KOPT-K1 (cell line): ENCODE measurements at regions not wholly inside any gene's neighbourhood (a gene's known extent, or its start where the extent isn't known, plus 50 kb on each side); places are given as distances from the start of the nearest gene placed in this dataset.
"Not testable (repeated sequence)": the region's sequence is repeated elsewhere in the genome, so short reads cannot be mapped to it uniquely, and the experiment has no call there.

ENCODE experiments used
- H3K27ac ChIP-seq: fragments of 200-600 bp; sonication (generic); 2 replicates; pipeline ENCODE4 v1.5.1; 2016; ENCODE audit warnings: antibody characterized with exemption, mild to moderate bottlenecking, low read depth, low read length; ENCODE audit not compliant: poor library complexity, severe bottlenecking
- H3K36me3 ChIP-seq: fragments of 200-600 bp; sonication (generic); 2 replicates; pipeline ENCODE4 v1.5.1; 2017; ENCODE audit warnings: antibody characterized with exemption, mild to moderate bottlenecking, low read length, moderate library complexity; ENCODE audit not compliant: insufficient read depth
- H3K9me3 ChIP-seq: fragments of 200-600 bp; sonication (generic); 2 replicates; pipeline ENCODE4 v1.5.1; 2017; ENCODE audit warnings: antibody characterized with exemption, low read length, mild to moderate bottlenecking; ENCODE audit not compliant: insufficient read depth, poor library complexity, severe bottlenecking

DNA sequence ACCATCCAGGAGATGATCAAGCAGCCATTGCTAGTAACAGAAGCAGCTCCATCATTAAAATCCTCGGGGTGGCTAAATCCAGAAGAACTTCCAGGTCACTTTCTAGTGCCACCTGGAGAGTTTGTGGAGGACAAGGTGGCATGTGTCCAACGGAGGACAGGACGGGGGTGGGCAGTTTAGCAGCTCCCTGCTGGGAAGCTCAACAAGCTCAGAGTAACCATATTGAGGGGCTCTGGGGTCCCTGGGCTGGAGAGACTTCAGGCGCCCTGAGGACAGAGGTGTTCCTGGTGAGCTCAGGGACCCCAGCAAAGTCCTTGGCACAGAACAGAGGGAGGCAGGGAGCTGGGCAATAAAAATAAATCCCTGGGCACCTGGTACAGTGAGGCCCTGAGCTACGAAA, 140.0 kb upstream of the FHL2 start:
- no peaks in the 10 kb centered on the region for H3K9me3 ChIP-seq
- H3K27ac ChIP-seq: no peak overlapping the region
- no peaks in the 10 kb centered on the region for H3K36me3 ChIP-seq

GRCh38 chr2:105537920-105538319, 139.1 kb upstream of the FHL2 start:
- Histone ChIP-seq H3K27ac (no peak overlapping the region), H3K36me3 (no peaks in the 10 kb centered on the region), H3K9me3 (no peaks in the 10 kb centered on the region)

DNA sequence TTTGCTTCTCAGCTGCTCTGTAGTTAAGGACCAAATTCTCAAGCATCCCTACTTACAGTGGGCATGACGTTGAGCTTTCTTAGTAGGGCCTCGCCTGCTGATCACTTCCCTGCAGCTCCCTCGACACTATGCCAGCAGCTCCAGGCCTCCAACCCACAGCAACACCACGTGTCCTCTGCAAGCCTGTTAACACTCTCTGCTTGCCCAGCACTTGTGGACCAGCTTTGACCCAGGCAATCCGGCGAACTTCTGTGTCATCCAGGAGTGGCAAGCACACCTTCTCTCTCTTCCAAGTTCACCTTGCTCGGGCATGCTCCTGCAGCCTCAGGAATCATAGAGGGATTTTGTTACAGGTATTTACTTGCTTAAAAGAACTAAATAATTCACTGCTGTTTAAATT, 138.6 kb upstream of the FHL2 start:
- no peaks in the 10 kb centered on the region for H3K9me3 ChIP-seq
- H3K27ac ChIP-seq: no peak overlapping the region
- H3K36me3 ChIP-seq: no peaks in the 10 kb centered on the region

- H3K36me3 ChIP-seq: no peaks in the 10 kb centered on the region
- no peak overlapping the region for H3K27ac ChIP-seq
- no peaks in the 10 kb centered on the region for H3K9me3 ChIP-seq
These were observed 137.3 kb upstream of the FHL2 start for GRCh38 chr2:105536175-105536574.

GRCh38 chr2:105529258-105529657, 130.4 kb upstream of the FHL2 start:
- not testable (repeated sequence) for H3K27ac ChIP-seq, H3K36me3 ChIP-seq, H3K9me3 ChIP-seq

DNA sequence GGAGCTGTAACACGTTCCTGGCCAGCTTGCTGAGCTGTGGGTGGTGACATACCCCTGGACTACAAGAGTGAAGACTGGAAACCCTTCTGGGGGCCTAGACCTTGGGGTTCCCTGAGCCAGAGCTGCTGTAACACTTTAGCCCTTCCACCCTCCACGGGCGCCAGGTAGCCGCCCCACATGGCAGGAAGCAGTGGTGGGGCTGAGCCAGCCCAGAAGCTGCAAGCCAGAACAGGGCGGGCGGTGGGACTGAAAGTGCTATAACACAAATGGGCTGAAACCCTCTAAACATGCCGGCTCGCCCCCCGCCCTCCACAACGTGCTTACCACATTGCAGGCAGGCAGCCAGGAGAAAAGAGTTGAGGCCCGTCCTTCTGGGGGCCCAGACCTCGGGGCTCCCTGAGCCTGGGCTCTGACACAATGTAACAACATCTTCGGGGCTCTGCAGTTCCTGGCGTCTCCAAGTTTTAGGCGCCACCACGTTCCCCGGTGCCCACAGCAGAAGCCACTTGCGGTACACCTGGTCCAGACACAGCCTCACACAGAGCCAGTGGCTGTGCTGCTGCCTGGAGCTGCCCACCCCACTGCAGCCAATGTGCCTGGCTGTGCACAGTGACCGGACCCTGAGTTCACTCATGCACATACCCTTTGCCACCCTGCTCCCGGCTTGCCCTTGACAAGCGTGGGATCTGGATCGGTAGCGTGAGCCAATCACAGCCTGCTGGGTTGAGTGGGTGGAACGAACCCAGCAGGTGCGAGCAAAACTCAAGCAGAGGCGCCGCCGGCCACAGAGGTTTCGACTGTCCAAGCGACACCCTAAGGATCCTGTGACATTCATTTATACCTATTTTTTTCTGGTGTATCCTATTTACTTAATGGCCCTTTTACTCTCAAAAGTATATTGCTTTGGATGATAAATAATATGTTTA, 127.4 kb upstream of the FHL2 start:
- no peaks in the 10 kb centered on the region for H3K36me3 ChIP-seq
- H3K9me3 ChIP-seq: no peaks in the 10 kb centered on the region
- H3K27ac ChIP-seq: no peak overlapping the region

GRCh38 chr2:105525201-105525600, 126.3 kb upstream of the FHL2 start:
- H3K36me3 ChIP-seq: no peaks in the 10 kb centered on the region
- H3K9me3 ChIP-seq: no peaks in the 10 kb centered on the region
- no peak overlapping the region for H3K27ac ChIP-seq

DNA sequence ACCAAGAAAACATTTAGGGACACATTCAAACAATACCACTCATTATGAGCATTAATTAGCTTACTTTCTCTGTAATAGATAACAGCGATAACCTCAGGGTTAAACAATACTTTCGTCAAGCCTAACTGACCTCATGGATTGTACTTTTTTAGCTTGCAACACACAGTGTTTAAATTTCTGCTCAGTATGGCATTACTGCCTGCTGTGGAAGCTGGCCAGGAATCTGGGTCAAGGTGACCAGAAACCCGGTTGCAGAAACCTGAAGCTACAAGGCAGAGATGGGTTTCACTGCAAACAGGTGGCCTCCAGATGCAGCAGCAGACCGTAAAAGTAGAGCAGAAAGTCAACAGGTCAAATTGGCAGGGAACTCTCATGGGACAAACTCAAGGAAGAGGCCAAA, 123.8 kb upstream of the FHL2 start:
- no peak overlapping the region for H3K27ac ChIP-seq
- H3K9me3 ChIP-seq: no peaks in the 10 kb centered on the region
- H3K36me3 ChIP-seq: no peaks in the 10 kb centered on the region

GRCh38 chr2:105521616-105522015, 122.8 kb upstream of the FHL2 start:
- no peaks in the 10 kb centered on the region for H3K9me3 ChIP-seq
- no peaks in the 10 kb centered on the region for H3K36me3 ChIP-seq
- H3K27ac ChIP-seq: no peak overlapping the region

GRCh38 chr2:105521176-105521575, 122.3 kb upstream of the FHL2 start:
- Histone ChIP-seq H3K9me3 (no peaks in the 10 kb centered on the region), H3K36me3 (no peaks in the 10 kb centered on the region), H3K27ac (no peak overlapping the region)

GRCh38 chr2:105519516-105519915, 120.7 kb upstream of the FHL2 start:
- Histone ChIP-seq H3K27ac (no peak overlapping the region), H3K36me3 (no peaks in the 10 kb centered on the region), H3K9me3 (no peaks in the 10 kb centered on the region)

DNA sequence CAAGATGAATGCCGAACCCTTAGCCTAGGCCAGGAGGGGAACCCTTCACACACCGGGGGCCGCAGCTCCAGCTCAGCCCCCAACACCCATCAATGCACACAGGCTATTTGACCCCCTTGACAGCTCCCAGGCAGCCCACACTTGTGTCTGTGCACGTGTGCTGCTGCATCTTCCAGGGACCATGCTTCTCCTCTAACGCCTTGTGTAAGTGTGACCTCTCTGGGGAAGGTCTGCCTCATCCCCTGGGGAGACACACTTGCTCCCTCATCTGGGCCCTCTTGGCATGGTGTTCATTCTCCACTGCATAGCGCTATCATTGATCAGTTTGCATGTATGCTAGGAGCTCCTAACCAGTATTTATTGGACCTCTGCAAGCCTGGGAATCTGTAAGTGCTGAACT, 120.0 kb upstream of the FHL2 start:
- Histone ChIP-seq H3K27ac (no peak overlapping the region), H3K9me3 (no peaks in the 10 kb centered on the region), H3K36me3 (no peaks in the 10 kb centered on the region)

DNA sequence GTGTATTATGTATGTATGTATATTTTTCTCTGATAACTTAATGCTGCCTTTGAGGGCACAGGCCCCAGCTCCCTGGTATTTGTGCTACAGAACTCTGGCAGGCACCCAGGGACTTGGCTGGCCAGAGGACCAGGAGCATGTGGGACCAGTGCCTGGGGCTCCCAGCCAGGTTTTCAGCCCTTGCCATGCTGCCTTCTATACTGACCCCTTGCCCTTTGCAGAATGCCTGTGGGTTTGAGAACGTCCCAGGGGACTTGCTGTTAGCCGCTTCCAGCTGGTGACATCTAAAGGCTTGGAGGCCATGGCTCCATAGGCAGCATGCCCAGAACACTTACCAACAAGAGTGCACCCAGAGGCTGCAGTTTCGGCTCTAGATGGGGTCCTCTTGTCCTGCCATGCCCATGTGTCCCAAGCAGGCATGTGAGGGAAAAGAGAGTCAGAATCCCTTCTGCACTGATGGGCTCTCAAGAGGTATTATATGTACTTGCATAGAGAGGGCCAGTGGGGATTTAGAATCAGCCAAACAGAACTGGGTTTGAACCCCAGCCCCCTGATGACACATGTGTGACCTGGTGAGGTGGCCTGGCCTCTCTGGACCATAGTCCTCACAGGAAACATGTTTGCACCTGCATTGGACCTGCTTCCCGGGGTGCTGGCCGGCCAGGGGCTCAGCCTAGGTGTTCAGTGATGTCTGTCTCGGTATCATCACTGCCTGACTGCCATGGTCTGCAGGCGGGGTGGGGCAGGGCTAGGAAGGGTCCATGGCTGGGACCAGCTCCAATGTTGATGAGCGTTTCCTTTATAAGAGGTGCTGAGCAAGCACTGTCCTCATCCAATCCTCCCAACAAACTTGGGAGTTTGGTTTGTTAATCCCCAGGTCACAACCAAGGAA, 119.2 kb upstream of the FHL2 start:
- no peak overlapping the region for H3K27ac ChIP-seq
- H3K36me3 ChIP-seq: no peaks in the 10 kb centered on the region
- no peaks in the 10 kb centered on the region for H3K9me3 ChIP-seq

GRCh38 chr2:105515581-105516415, 116.9 kb upstream of the FHL2 start:
- Histone ChIP-seq H3K9me3 (no peaks in the 10 kb centered on the region), H3K27ac (no peak overlapping the region), H3K36me3 (no peaks in the 10 kb centered on the region)

DNA sequence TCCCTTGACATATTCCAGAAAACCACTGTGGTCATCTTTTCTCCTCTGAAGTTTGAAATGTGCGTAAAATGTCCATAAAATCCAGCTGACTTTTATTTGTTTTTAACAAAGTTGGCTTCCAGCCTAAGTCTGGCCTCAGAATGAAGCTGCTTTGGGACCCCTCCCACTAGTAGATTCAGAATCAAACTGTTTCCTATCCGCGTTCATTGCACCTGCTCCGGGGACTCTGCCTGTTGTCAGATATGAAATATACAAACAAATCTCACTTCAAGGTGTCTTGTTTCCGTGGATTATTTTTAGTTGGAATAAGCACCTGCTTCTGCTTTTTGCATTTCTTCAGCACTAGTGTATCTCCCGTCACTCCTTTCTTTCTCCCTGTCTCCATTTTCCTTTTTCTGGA, 115.7 kb upstream of the FHL2 start:
- Histone ChIP-seq H3K36me3 (no peaks in the 10 kb centered on the region), H3K27ac (no peak overlapping the region), H3K9me3 (no peaks in the 10 kb centered on the region)
